ENCODE measurements at regions not wholly inside any gene's neighbourhood (a gene's known extent, or its start where the extent isn't known, plus 50 kb on each side); places are given as distances from the start of the nearest gene placed in this dataset.

DNA sequence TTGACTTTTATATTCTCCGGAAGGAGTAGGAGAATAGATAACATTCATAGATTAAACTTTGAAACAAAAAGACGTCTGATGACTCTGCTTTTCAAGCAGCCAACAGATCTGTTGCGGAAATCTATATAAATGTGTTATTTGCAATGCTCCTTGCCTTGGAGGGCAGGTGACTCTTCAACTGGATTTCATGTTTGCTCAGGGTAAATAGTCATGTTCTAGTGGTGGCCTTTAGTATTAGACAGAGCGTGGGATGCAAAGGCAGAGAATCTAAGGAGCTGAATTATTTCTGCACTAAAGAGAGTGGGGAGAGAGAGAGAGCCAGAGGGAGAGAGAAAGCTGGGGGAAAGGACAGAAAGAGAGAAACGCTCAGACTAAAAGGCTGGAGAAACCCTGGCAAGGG is 454.3 kb downstream of the AJAP1 start:
- H3K4me3 ChIP-seq, result no peak overlapping the region
- H3K27ac ChIP-seq, result no peak overlapping the region
- TF ChIP-seq CTCF (IDR thresholded peaks at IDR 0.05), result no peak
- DNase-seq (ENCODE audit: low spot score), result no peak

GRCh38 chr1:5105744-5106143 is 451.3 kb downstream of the AJAP1 start:
- DNase-seq (ENCODE audit: low spot score), result no peak
- no peak for TF ChIP-seq CTCF (IDR thresholded peaks at IDR 0.05)
- H3K4me3 ChIP-seq, result no peak overlapping the region
- H3K27ac ChIP-seq, result no peak overlapping the region

- no peak for DNase-seq (ENCODE audit: low spot score)
- Histone ChIP-seq H3K4me3 (no peak overlapping the region), H3K27ac (no peak overlapping the region)
- TF ChIP-seq CTCF (IDR thresholded peaks at IDR 0.05), result no peak
Observed at GRCh38 chr1:5099558-5099957, 445.1 kb downstream of the AJAP1 start.

DNA sequence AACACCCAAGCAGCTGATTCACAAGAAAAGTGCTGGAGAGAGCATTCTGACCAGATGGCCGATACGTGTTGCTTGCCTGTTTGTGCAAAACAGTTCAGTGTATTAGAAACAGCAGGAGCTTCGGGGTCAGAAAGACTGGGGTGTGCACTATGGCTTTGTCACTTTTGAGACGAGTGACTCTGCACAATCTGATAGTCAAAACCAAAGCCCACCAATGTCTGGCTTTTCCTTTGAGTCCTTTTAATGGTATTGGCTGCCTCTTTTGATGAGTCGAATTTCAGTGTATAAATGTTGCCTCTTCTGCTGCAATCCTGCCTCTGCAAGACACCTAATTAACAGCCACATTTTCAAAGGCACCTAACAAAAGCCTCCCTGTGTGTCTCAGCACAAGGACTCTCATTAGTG is 444.6 kb downstream of the AJAP1 start:
- TF ChIP-seq CTCF (IDR thresholded peaks at IDR 0.05), result no peak
- no peak overlapping the region for H3K27ac ChIP-seq
- H3K4me3 ChIP-seq, result no peak overlapping the region
- no peak for DNase-seq (ENCODE audit: low spot score)

DNA sequence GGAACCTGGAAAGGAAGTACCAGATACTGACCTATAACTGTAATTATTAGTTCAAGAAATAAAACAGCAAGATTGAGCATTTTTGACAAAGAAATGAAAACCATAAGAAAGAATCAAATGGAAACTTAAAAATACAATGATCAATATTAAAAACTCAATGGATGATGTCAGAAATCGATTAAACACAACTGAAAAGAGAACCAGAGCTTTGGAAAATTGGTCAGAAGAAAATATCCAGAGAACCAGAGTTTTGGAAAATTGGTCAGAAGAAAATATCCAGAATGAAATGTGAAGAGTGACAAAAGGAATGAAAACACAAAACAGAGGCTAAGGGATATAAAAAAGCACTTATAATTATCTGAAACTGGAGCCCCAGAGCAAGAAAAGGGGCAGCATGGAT is 438.6 kb downstream of the AJAP1 start:
- no peak overlapping the region for H3K27ac ChIP-seq
- no peak overlapping the region for H3K4me3 ChIP-seq
- no peak for DNase-seq (ENCODE audit: low spot score)
- TF ChIP-seq CTCF (IDR thresholded peaks at IDR 0.05), result no peak

GRCh38 chr1:5084676-5085075 is 430.3 kb downstream of the AJAP1 start:
- TF ChIP-seq CTCF (IDR thresholded peaks at IDR 0.05), result no peak

GRCh38 chr1:5067246-5067645 is 412.8 kb downstream of the AJAP1 start:
- Histone ChIP-seq H3K4me3 (no peak overlapping the region), H3K27ac (no peak overlapping the region)
- no peak for TF ChIP-seq CTCF (IDR thresholded peaks at IDR 0.05)
- DNase-seq (ENCODE audit: low spot score), result no peak

More at GRCh38 chr1:5084676-5085075, 430.3 kb downstream of the AJAP1 start:
- Histone ChIP-seq H3K4me3 (no peak overlapping the region), H3K27ac (no peak overlapping the region)
- no peak for DNase-seq (ENCODE audit: low spot score)
